Esophagus muscularis mucosa (tissue), 3 donors: ENCODE measurements at regions not wholly inside any gene's neighbourhood (a gene's known extent, or its start where the extent isn't known, plus 50 kb on each side); places are given as distances from the start of the nearest gene placed in this dataset.

Experiments used
- CTCF ChIP-seq, 3 experiments: fragments of 200-600 bp in 2 of 3; fragments of 450-650 bp in 1 of 3; sonication (generic) in 2 of 3; IDR thresholded peaks; one replicate each; pipeline ENCODE4 v1.5.1; 2017 to 2019; ENCODE audit warnings: antibody characterized with exemption in 3 of 3, mild to moderate bottlenecking in 2 of 3, moderate library complexity in 1 of 3
- POLR2A ChIP-seq: fragments of 450-650 bp; IDR thresholded peaks from one replicate; pipeline ENCODE4 v1.6.1; 2017; ENCODE audit warnings: antibody characterized with exemption, moderate library complexity, mild to moderate bottlenecking, low read depth

- TF ChIP-seq CTCF (IDR thresholded peaks at IDR 0.05) (no peak), POLR2A (no peak)
These were observed 84.2 kb downstream of the NPY start for GRCh38 chr7:24368161-24368560.
